H9 (cell line): ENCODE measurements at regions not wholly inside any gene's neighbourhood (a gene's known extent, or its start where the extent isn't known, plus 50 kb on each side); places are given as distances from the start of the nearest gene placed in this dataset.

Experiments
- DNase-seq: peaks from one replicate; pipeline ENCODE4 v3.0.0-alpha.2; 2017
- H2AFZ ChIP-seq: one replicate; pipeline ENCODE4 v1.6.1; 2013; ENCODE audit warnings: mild to moderate bottlenecking, low read length, control low read depth, moderate library complexity
- H2AK5ac ChIP-seq: 2 replicates; pipeline ENCODE4 v1.6.1; 2013; ENCODE audit warnings: low read length, control low read depth, mixed read lengths; ENCODE audit not compliant: insufficient read length
- H2BK120ac ChIP-seq: one replicate; pipeline ENCODE4 v1.6.1; 2013; ENCODE audit warnings: low read depth, mild to moderate bottlenecking, low read length, control low read depth, inconsistent platforms; ENCODE audit not compliant: poor library complexity, severe bottlenecking
- H2BK12ac ChIP-seq: 2 replicates; pipeline ENCODE4 v1.6.1; 2013; ENCODE audit warnings: low read length, control low read depth, mixed read lengths, low read depth; ENCODE audit not compliant: insufficient read length
- H2BK15ac ChIP-seq: 2 replicates; pipeline ENCODE4 v1.6.1; 2013; ENCODE audit warnings: low read depth, low read length, control low read depth
- H2BK20ac ChIP-seq: one replicate; pipeline ENCODE4 v1.6.1; 2013; ENCODE audit warnings: low read depth, mild to moderate bottlenecking, low read length, control low read depth, inconsistent platforms; ENCODE audit not compliant: poor library complexity, severe bottlenecking
- H2BK5ac ChIP-seq: 2 replicates; pipeline ENCODE4 v1.6.1; 2013; ENCODE audit warnings: low read length, control low read depth, mixed read lengths; ENCODE audit not compliant: insufficient read length
- H3K14ac ChIP-seq: 2 replicates; pipeline ENCODE4 v1.6.1; 2013; ENCODE audit warnings: low read length, control low read depth; ENCODE audit not compliant: insufficient read depth
- H3K18ac ChIP-seq: 2 replicates; pipeline ENCODE4 v1.6.1; 2013; ENCODE audit warnings: low read depth, mild to moderate bottlenecking, mixed read lengths, low read length, control low read depth; ENCODE audit not compliant: insufficient read length
- H3K23ac ChIP-seq: 2 replicates; pipeline ENCODE4 v1.6.1; 2013; ENCODE audit warnings: low read length, control low read depth, mixed read lengths, low read depth; ENCODE audit not compliant: insufficient read length
- H3K23me2 ChIP-seq: 2 replicates; pipeline ENCODE4 v1.6.1; 2013; ENCODE audit warnings: low read depth, mild to moderate bottlenecking, mixed read lengths, low read length, control low read depth; ENCODE audit not compliant: insufficient read length, poor library complexity, severe bottlenecking
- H3K27ac ChIP-seq: 2 replicates; pipeline ENCODE4 v1.5.1; 2013; ENCODE audit warnings: low read length, control low read depth, mixed read lengths, low read depth; ENCODE audit not compliant: insufficient read length
- H3K27me3 ChIP-seq: 2 replicates; pipeline ENCODE4 v1.6.1; 2013; ENCODE audit warnings: low read length, control low read depth, inconsistent platforms; ENCODE audit not compliant: insufficient read depth
- H3K4ac ChIP-seq: 2 replicates; pipeline ENCODE4 v1.6.1; 2013; ENCODE audit warnings: low read depth, mild to moderate bottlenecking, control low read depth, inconsistent platforms, low read length, moderate library complexity
- H3K4me1 ChIP-seq: 2 replicates; pipeline ENCODE4 v1.6.1; 2013; ENCODE audit warnings: low read length, control low read depth, inconsistent platforms; ENCODE audit not compliant: insufficient read depth
- H3K4me2 ChIP-seq: 2 replicates; pipeline ENCODE4 v1.6.1; 2013; ENCODE audit warnings: low read length, control low read depth, mixed read lengths; ENCODE audit not compliant: insufficient read length, insufficient read depth
- H3K56ac ChIP-seq: 2 replicates; pipeline ENCODE4 v1.6.1; 2013; ENCODE audit warnings: low read depth, mild to moderate bottlenecking, mixed read lengths, low read length, control low read depth; ENCODE audit not compliant: insufficient read length
- H3K79me1 ChIP-seq: 2 replicates; pipeline ENCODE4 v1.6.1; 2013; ENCODE audit warnings: low read depth, mild to moderate bottlenecking, moderate library complexity, low read length, control low read depth, inconsistent platforms; ENCODE audit not compliant: insufficient read depth, poor library complexity, severe bottlenecking
- H3K79me2 ChIP-seq: 2 replicates; pipeline ENCODE4 v1.6.1; 2013; ENCODE audit warnings: low read length, control low read depth, inconsistent platforms; ENCODE audit not compliant: insufficient read depth
- H3K9ac ChIP-seq: 2 replicates; pipeline ENCODE4 v1.6.1; 2013; ENCODE audit warnings: low read length, control low read depth, mixed read lengths; ENCODE audit not compliant: insufficient read length; ENCODE audit errors: extremely low read depth
- H3K9me3 ChIP-seq: one replicate; pipeline ENCODE4 v1.6.1; 2013; ENCODE audit warnings: low read depth, low read length, inconsistent platforms; ENCODE audit not compliant: control insufficient read depth
- H3T11ph ChIP-seq: one replicate; pipeline ENCODE4 v1.6.1; 2013; ENCODE audit warnings: mild to moderate bottlenecking, low read length, control low read depth, inconsistent platforms
- H4K20me1 ChIP-seq: one replicate; pipeline ENCODE4 v1.6.1; 2013; ENCODE audit not compliant: control insufficient read depth, insufficient read length, insufficient read depth
- H4K5ac ChIP-seq: 2 replicates; pipeline ENCODE4 v1.6.1; 2013; ENCODE audit warnings: low read depth, mild to moderate bottlenecking, mixed read lengths, low read length, control low read depth; ENCODE audit not compliant: insufficient read length
- H4K8ac ChIP-seq: replicated peaks from 2 replicates; pipeline ENCODE4 v1.6.1; 2013; ENCODE audit warnings: low read length, control low read depth, mixed read lengths, low read depth; ENCODE audit not compliant: insufficient read length
- H4K91ac ChIP-seq: 2 replicates; pipeline ENCODE4 v1.6.1; 2013; ENCODE audit warnings: low read depth, mild to moderate bottlenecking, moderate library complexity, mixed read lengths, low read length, control low read depth; ENCODE audit not compliant: insufficient read length
- H3K27ac Mint-ChIP-seq, 3 experiments: 2 replicates in 2 of 3; 3 replicates in 1 of 3; pipeline ENCODE4 v1.8.0; 2020 to 2021; ENCODE audit warnings: mixed read lengths in 3 of 3, mild to moderate bottlenecking in 1 of 3, moderate library complexity in 1 of 3
- H3K27me3 Mint-ChIP-seq: 2 replicates; pipeline ENCODE4 v1.8.0; 2021; ENCODE audit warnings: low read depth, mild to moderate bottlenecking, moderate library complexity, mixed read lengths
- H3K36me3 Mint-ChIP-seq, 3 experiments: 2 replicates in 2 of 3; 3 replicates in 1 of 3; pipeline ENCODE4 v1.8.0; 2020 to 2021; ENCODE audit warnings: low read depth in 3 of 3, mixed read lengths in 3 of 3; ENCODE audit not compliant: insufficient read depth in 1 of 3
- H3K4me1 Mint-ChIP-seq, 2 experiments: 2 replicates each; pipeline ENCODE4 v1.8.0; 2020; ENCODE audit warnings: mixed read lengths in 2 of 2
- H3K4me3 Mint-ChIP-seq, 2 experiments: 2 replicates in 1 of 2; 3 replicates in 1 of 2; pipeline ENCODE4 v1.8.0; 2020 to 2021; ENCODE audit warnings: mild to moderate bottlenecking in 2 of 2, mixed read lengths in 2 of 2, moderate library complexity in 1 of 2
- H3K9me3 Mint-ChIP-seq, 2 experiments: 2 replicates in 1 of 2; 3 replicates in 1 of 2; pipeline ENCODE4 v1.8.0; 2020; ENCODE audit warnings: mild to moderate bottlenecking in 2 of 2, mixed read lengths in 2 of 2, moderate library complexity in 1 of 2
- CTCF ChIP-seq: fragments of 200-600 bp; sonication (generic); conservative IDR thresholded peaks from 3 replicates; pipeline ENCODE4 v1.8.0; 2021; ENCODE audit warnings: antibody characterized with exemption, mild to moderate bottlenecking
- WGBS: extraction: QIAGEN DNeasy Blood & Tissue Kit; methylation state at CpG from one replicate; pipeline ENCODE4 v1.1.7; 2013; ENCODE audit warnings: missing lambda C conversion rate, low lambda C conversion rate, mixed read lengths; ENCODE audit not compliant: insufficient read length; ENCODE audit errors: extremely low coverage; 5-methylcytosine and 5-hydroxymethylcytosine counted together

- Histone ChIP-seq H2BK20ac (no peak overlapping the region), H3T11ph (no peak overlapping the region), H3K23ac (no peak overlapping the region), H4K5ac (no peak overlapping the region), H2BK15ac (no peak overlapping the region), H3K14ac (no peak overlapping the region), H2BK120ac (no peak overlapping the region), H2AK5ac (no peak overlapping the region), H2BK5ac (no peak overlapping the region), H4K20me1 (no peaks in the 10 kb centered on the region), H3K4me1 (no peaks in the 10 kb centered on the region), H3K9me3 (no peaks in the 10 kb centered on the region), H3K18ac (no peak overlapping the region), H3K27me3 (no peaks in the 10 kb centered on the region), H4K91ac (no peak overlapping the region), H4K8ac (no peak overlapping the region), H3K9ac (no peak overlapping the region), H3K23me2 (no peaks in the 10 kb centered on the region), H3K79me1 (no peaks in the 10 kb centered on the region), H3K79me2 (no peaks in the 10 kb centered on the region), H3K27ac (no peak overlapping the region), H3K4me2 (no peak overlapping the region), H2AFZ (no peak overlapping the region), H3K4ac (no peak overlapping the region), H2BK12ac (no peak overlapping the region), H3K56ac (no peak overlapping the region)
- Mint-ChIP-seq H3K4me1 (peaks cover 5% of the 10 kb centered on the region in 2 experiments; a peak in 3 of 4 replicates), H3K4me3 (no peak overlapping the region), H3K27me3 (no peaks in the 10 kb centered on the region; the same call in 1 of the 2 replicates), H3K27ac (no peak overlapping the region), H3K36me3 (no peaks in the 10 kb centered on the region), H3K9me3 (no peaks in the 10 kb centered on the region)
- DNase-seq: no peak
- TF ChIP-seq CTCF: no peak
- WGBS: no CpG with 5 or more reads among the region's 7 CpGs
Observed at GRCh38 chr6:137353842-137354397, 134.7 kb upstream of the IFNGR1 start.
